Upper lobe of left lung (tissue), 4 donors: ENCODE measurements at regions not wholly inside any gene's neighbourhood (a gene's known extent, or its start where the extent isn't known, plus 50 kb on each side); places are given as distances from the start of the nearest gene placed in this dataset.

ENCODE experiments used
- CTCF ChIP-seq, 6 experiments: fragments of 450-650 bp in 4 of 6; fragments of 200-600 bp in 2 of 6; sonication (generic) in 2 of 6; IDR thresholded peaks; one replicate each; pipeline ENCODE4 v1.5.1; 2016 to 2019; ENCODE audit warnings: antibody characterized with exemption in 6 of 6
- POLR2AphosphoS5 ChIP-seq, 2 donors: sonication (generic); formaldehyde crosslinking; IDR thresholded peaks; one replicate each; pipeline ENCODE4 v1.5.1; 2017; ENCODE audit warnings: antibody characterized with exemption in 2 of 2

DNA sequence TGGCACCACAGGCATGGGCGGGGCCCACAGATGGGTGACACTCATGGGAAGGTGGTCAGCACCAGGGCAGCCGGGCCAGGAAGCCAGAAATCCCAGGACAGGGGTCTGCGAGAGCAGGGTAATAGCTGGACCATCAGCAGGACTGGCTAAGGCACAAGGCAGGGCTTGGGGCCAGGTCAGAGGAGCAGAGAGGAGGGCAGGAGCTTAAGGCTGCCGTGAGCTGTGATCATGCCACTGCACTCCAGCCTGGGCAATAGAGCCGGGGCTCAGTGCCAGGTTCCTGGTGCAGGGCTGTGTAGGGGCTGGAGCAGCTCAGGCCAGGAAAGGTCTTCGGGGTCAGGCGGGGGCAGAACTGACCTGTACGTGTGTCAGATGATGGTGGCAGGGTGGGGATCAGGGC is 64.2 kb upstream of the LINGO1 start:
- TF ChIP-seq CTCF (IDR thresholded peaks at IDR 0.05) (no peak), POLR2AphosphoS5 (IDR thresholded peaks at IDR 0.05) (no peak)
